K562 (cell line): ENCODE measurements at regions not wholly inside any gene's neighbourhood (a gene's known extent, or its start where the extent isn't known, plus 50 kb on each side); places are given as distances from the start of the nearest gene placed in this dataset.

Experiments used
- ATAC-seq: fragments of 200-7000 bp; cut with Tn5 transposase; 3 replicates; pipeline ENCODE4 v1.9.1; 2020; ENCODE audit warnings: moderate library complexity
- BruUV-seq: library from RNA; stranded (reverse); fragments of 400-500 nt; replicated peaks from 2 replicates; lab custom pipeline; 2021; lab: Mats Ljungman, UMichigan
- CTCF ChIA-PET: fragments of 300-600 bp; formaldehyde crosslinking; extraction: SDS; loops from one replicate; lab custom pipeline; 2021; ENCODE audit warnings: low intra/inter-chr PET ratio; lab: Yijun Ruan, JAX
- POLR2A ChIA-PET: fragments of 300-600, 350-650 bp; sonication (Branson Sonifier 250); formaldehyde crosslinking; extraction: SDS; loops from one replicate; lab custom pipeline; 2021; ENCODE audit warnings: antibody characterized with exemption, inconsistent platforms; lab: Yijun Ruan, JAX
- DNase-seq, 4 experiments: peaks; one replicate each; pipeline versions ENCODE4 v3.0.0 to v3.0.0-alpha.2; 2011 to 2018; ENCODE audit warnings: low spot score in 3 of 4, mixed read lengths in 3 of 4; ENCODE audit errors: extremely low read depth in 1 of 4
- FAIRE-seq: peaks from 2 replicates; lab custom pipeline; 2011; peaks lifted over from hg19 to GRCh38; lab: Jason Lieb, UNC
- H2AFZ ChIP-seq: 2 replicates; pipeline ENCODE4 v1.6.0; 2011; ENCODE audit warnings: low read depth, low read length, control low read depth, inconsistent platforms
- H3K27ac ChIP-seq: fragments of 200-600 bp; 3 replicates; pipeline ENCODE4 v1.8.0; 2011; ENCODE audit warnings: low read depth, mild to moderate bottlenecking, control low read depth, inconsistent platforms, low read length, moderate library complexity, mixed read lengths; ENCODE audit errors: extremely low read depth
- H3K27me3 ChIP-seq, 2 experiments: fragments of 300-600 bp in 1 of 2; 2 replicates in 1 of 2; 3 replicates in 1 of 2; pipeline versions ENCODE4 v1.6.0 to v1.8.0; 2011; ENCODE audit warnings: inconsistent platforms in 2 of 2, low read length in 2 of 2, mild to moderate bottlenecking in 1 of 2, mixed read lengths in 1 of 2, moderate library complexity in 1 of 2; ENCODE audit not compliant: control insufficient read depth in 2 of 2, insufficient read depth in 2 of 2
- H3K36me3 ChIP-seq: fragments of 300-600 bp; 3 replicates; pipeline ENCODE4 v1.8.0; 2011; ENCODE audit warnings: mild to moderate bottlenecking, low read length, inconsistent platforms; ENCODE audit not compliant: control insufficient read depth, insufficient read depth
- H3K4me1 ChIP-seq, 2 experiments: fragments of 200-600 bp in 1 of 2; replicated peaks in 1 of 2; 2 replicates in 1 of 2; 3 replicates in 1 of 2; pipeline versions ENCODE4 v1.5.1 to v1.8.0; 2011; ENCODE audit warnings: inconsistent platforms in 2 of 2, low read length in 2 of 2, mild to moderate bottlenecking in 1 of 2, mixed read lengths in 1 of 2, moderate library complexity in 1 of 2; ENCODE audit not compliant: control insufficient read depth in 2 of 2, insufficient read depth in 2 of 2
- H3K4me2 ChIP-seq: 2 replicates; pipeline ENCODE4 v1.6.1; 2011; ENCODE audit warnings: low read length, control low read depth, inconsistent platforms, mixed read lengths; ENCODE audit not compliant: insufficient read depth
- H3K4me3 ChIP-seq: fragments of 200-600 bp; sonication (generic), shearing (Covaris generic); 2 replicates; pipeline ENCODE4 v1.5.1; 2016; ENCODE audit warnings: control low read depth, inconsistent platforms
- H3K79me2 ChIP-seq: fragments of 200-600 bp; 3 replicates; pipeline ENCODE4 v1.8.0; 2011; ENCODE audit warnings: low read length, inconsistent platforms; ENCODE audit not compliant: control insufficient read depth, insufficient read depth
- H3K9ac ChIP-seq, 2 experiments: 2 replicates each; pipeline versions ENCODE4 v1.6.0 to v1.6.1; 2011; ENCODE audit warnings: low read depth in 2 of 2, low read length in 2 of 2, control low read depth in 1 of 2, inconsistent platforms in 1 of 2, mild to moderate bottlenecking in 1 of 2, mixed read lengths in 1 of 2; ENCODE audit not compliant: insufficient read depth in 1 of 2
- H3K9me1 ChIP-seq: one replicate; pipeline ENCODE4 v1.6.0; 2011; ENCODE audit warnings: inconsistent platforms, mild to moderate bottlenecking, low read length, moderate library complexity; ENCODE audit not compliant: control insufficient read depth, insufficient read depth
- H3K9me3 ChIP-seq: replicated peaks from 2 replicates; pipeline ENCODE4 v1.5.1; 2011; ENCODE audit warnings: low read depth, low read length, inconsistent platforms; ENCODE audit not compliant: control insufficient read depth, insufficient read depth
- H4K20me1 ChIP-seq: replicated peaks from 2 replicates; pipeline ENCODE4 v1.6.1; 2011; ENCODE audit warnings: low read length, inconsistent platforms, mixed read lengths; ENCODE audit not compliant: control insufficient read depth, insufficient read depth
- CBFA2T3 ChIP-seq: fragments of 450-650 bp; IDR thresholded peaks from 2 replicates; pipeline ENCODE4 v1.6.1; 2017
- CGGBP1 ChIP-seq: fragments of 250-450 bp; sonication (Bioruptor Pico); IDR thresholded peaks from 2 replicates; pipeline ENCODE4 v1.9.0; 2021; ENCODE audit warnings: mild to moderate bottlenecking
- DDX20 ChIP-seq: fragments of 450-650 bp; IDR thresholded peaks from 2 replicates; pipeline ENCODE4 v1.6.1; 2016; ENCODE audit warnings: missing genetic modification characterization, low read depth, mild to moderate bottlenecking, missing compliant biosample characterization, moderate library complexity
- FOXA3 ChIP-seq, 2 experiments: fragments of 450-650 bp in 1 of 2; sonication (generic) in 1 of 2; formaldehyde crosslinking; IDR thresholded peaks in 1 of 2; conservative IDR thresholded peaks in 1 of 2; 2 replicates each; pipeline versions ENCODE4 v1.4.0 to v1.8.0; 2020 to 2022; ENCODE audit warnings: mild to moderate bottlenecking in 2 of 2, missing genetic modification reagents in 1 of 2
- HNRNPH1 ChIP-seq: fragments of 200-400 bp; formaldehyde crosslinking; optimal IDR thresholded peaks from 2 replicates; pipeline ENCODE3; 2017; ENCODE audit warnings: low read depth, mild to moderate bottlenecking, low read length, moderate library complexity
- NFE2 ChIP-seq: IDR thresholded peaks from 2 replicates; pipeline ENCODE4 v1.6.1; 2014; ENCODE audit warnings: antibody characterized with exemption, low read depth
- NFE2L1 ChIP-seq: fragments of 450-650 bp; IDR thresholded peaks from 2 replicates; pipeline ENCODE4 v1.6.1; 2016; ENCODE audit warnings: missing genetic modification characterization, low read depth, mild to moderate bottlenecking, missing compliant biosample characterization, moderate library complexity, borderline replicate concordance
- RBBP5 ChIP-seq: fragments of 200-600 bp; sonication (generic); IDR thresholded peaks from 2 replicates; pipeline ENCODE4 v1.6.1; 2012; ENCODE audit warnings: borderline replicate concordance, mild to moderate bottlenecking, low read length, control low read depth, inconsistent platforms; ENCODE audit not compliant: insufficient read depth, poor library complexity, severe bottlenecking
- RBFOX2 ChIP-seq: fragments of 200-400 bp; formaldehyde crosslinking; IDR thresholded peaks from 2 replicates; pipeline ENCODE4 v1.6.1; 2017; ENCODE audit warnings: low read depth, mild to moderate bottlenecking, low read length, moderate library complexity
- SREBF1 ChIP-seq: fragments of 150-350 bp; IDR thresholded peaks from 2 replicates; pipeline ENCODE4 v1.6.1; 2014; ENCODE audit warnings: antibody characterized with exemption, low read depth, low read length, borderline replicate concordance
- SREBF2 ChIP-seq: sonication (generic); formaldehyde crosslinking; IDR thresholded peaks from 2 replicates; pipeline ENCODE4 v1.4.0; 2020; ENCODE audit warnings: mild to moderate bottlenecking, missing genetic modification reagents
- THAP7 ChIP-seq: fragments of 250-450 bp; sonication (Bioruptor Pico); IDR thresholded peaks from 2 replicates; pipeline ENCODE4 v1.5.0; 2021
- ZC3H11A ChIP-seq: IDR thresholded peaks from 2 replicates; pipeline ENCODE4 v1.6.1; 2012; ENCODE audit warnings: low read depth, low read length, improper control_type of control experiment
- ZNF512 ChIP-seq: IDR thresholded peaks from 2 replicates; pipeline ENCODE4 v1.6.1; 2016; ENCODE audit warnings: missing genetic modification characterization, missing compliant biosample characterization
- WGBS: fragments of 100-300 bp; shearing (Covaris generic); methylation state at CpG from one replicate; pipeline ENCODE4 v1.1.6; 2016; ENCODE audit warnings: low coverage, mixed read lengths; ENCODE audit not compliant: insufficient coverage; ENCODE audit errors: missing lambda C conversion rate; 5-methylcytosine and 5-hydroxymethylcytosine counted together
- in situ Hi-C: fragments of 300-500 bp; cut with MboI; formaldehyde crosslinking; loops from 4 replicates; pipeline ENCODE4 v1.15.0; 2018; ENCODE audit warnings: inconsistent platforms, mixed read lengths
- intact Hi-C: fragments of 100-400 bp; cut with micrococcal nuclease; formaldehyde crosslinking; loops from 2 replicates; pipeline ENCODE4 v1.14.2; 2022
- TF ChIP-seq, protein P1 (sequence below): sonication (generic); formaldehyde crosslinking; IDR thresholded peaks from 2 replicates; pipeline ENCODE4 v1.8.0; 2023; ENCODE audit warnings: missing genetic modification reagents, mild to moderate bottlenecking, borderline replicate concordance

DNA sequence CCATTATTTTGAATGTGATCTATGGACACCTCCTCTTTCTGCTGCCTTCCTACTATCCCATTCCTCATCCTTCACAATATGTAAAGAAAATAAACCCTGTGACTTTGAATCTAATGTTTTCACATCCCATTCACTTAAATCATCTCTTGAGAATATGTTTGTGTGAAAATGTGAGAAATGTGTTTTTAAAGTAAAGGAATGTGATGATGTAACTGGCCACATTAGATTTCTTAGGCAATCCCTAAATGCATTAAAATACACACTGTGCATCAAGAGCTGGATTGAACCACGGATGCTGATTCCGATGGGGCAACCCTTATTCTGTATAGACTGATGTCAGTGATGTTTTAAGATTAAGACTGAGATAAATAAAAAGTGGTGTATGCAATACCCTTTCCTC lies 558.9 kb upstream of the TENM3 start:
- intact Hi-C loops (no loop called here), in situ Hi-C loops (no loop called here)
- H3K79me2 ChIP-seq: no peaks in the 10 kb centered on the region
- no peak overlapping the region for H3K27ac ChIP-seq
- H3K27me3 ChIP-seq: no peaks in the 10 kb centered on the region
- no TSS peak for BruUV-seq
- H3K9ac ChIP-seq: no peak overlapping the region
- no peak for ATAC-seq
- H2AFZ ChIP-seq: no peak overlapping the region
- no peak for DNase-seq
- TF ChIP-seq RBBP5 (no peak), THAP7 (CRISPR knock-in tag) (no peak), FOXA3 (CRISPR knock-in tag; conservative IDR thresholded peaks at IDR 0.05 in 1 of 2, IDR thresholded peaks at IDR 0.05 in 1 of 2) (no peak), DDX20 (tag) (no peak), ZNF512 (tag) (no peak), CBFA2T3 (no peak), CGGBP1 (no peak), HNRNPH1 (no peak), NFE2L1 (tag) (no peak), RBFOX2 (no peak), ZC3H11A (no peak), SREBF1 (no peak), SREBF2 (CRISPR knock-in tag) (no peak), NFE2 (no peak)
- TF ChIP-seq, protein P1, sequence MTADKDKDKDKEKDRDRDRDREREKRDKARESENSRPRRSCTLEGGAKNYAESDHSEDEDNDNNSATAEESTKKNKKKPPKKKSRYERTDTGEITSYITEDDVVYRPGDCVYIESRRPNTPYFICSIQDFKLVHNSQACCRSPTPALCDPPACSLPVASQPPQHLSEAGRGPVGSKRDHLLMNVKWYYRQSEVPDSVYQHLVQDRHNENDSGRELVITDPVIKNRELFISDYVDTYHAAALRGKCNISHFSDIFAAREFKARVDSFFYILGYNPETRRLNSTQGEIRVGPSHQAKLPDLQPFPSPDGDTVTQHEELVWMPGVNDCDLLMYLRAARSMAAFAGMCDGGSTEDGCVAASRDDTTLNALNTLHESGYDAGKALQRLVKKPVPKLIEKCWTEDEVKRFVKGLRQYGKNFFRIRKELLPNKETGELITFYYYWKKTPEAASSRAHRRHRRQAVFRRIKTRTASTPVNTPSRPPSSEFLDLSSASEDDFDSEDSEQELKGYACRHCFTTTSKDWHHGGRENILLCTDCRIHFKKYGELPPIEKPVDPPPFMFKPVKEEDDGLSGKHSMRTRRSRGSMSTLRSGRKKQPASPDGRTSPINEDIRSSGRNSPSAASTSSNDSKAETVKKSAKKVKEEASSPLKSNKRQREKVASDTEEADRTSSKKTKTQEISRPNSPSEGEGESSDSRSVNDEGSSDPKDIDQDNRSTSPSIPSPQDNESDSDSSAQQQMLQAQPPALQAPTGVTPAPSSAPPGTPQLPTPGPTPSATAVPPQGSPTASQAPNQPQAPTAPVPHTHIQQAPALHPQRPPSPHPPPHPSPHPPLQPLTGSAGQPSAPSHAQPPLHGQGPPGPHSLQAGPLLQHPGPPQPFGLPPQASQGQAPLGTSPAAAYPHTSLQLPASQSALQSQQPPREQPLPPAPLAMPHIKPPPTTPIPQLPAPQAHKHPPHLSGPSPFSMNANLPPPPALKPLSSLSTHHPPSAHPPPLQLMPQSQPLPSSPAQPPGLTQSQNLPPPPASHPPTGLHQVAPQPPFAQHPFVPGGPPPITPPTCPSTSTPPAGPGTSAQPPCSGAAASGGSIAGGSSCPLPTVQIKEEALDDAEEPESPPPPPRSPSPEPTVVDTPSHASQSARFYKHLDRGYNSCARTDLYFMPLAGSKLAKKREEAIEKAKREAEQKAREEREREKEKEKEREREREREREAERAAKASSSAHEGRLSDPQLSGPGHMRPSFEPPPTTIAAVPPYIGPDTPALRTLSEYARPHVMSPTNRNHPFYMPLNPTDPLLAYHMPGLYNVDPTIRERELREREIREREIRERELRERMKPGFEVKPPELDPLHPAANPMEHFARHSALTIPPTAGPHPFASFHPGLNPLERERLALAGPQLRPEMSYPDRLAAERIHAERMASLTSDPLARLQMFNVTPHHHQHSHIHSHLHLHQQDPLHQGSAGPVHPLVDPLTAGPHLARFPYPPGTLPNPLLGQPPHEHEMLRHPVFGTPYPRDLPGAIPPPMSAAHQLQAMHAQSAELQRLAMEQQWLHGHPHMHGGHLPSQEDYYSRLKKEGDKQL (CRISPR knock-in tag): no peak
- H3K4me3 ChIP-seq: no peak overlapping the region
- WGBS: 0% methylated on average over 2 of the region's 2 CpGs
- no peaks in the 10 kb centered on the region for H3K4me1 ChIP-seq
- no peaks in the 10 kb centered on the region for H3K36me3 ChIP-seq
- no peak overlapping the region for H3K4me2 ChIP-seq
- ChIA-PET CTCF (no interaction called here), POLR2A (no interaction called here)
- no peaks in the 10 kb centered on the region for H3K9me3 ChIP-seq
- H4K20me1 ChIP-seq: no peaks in the 10 kb centered on the region
- FAIRE-seq: no peak
- no peaks in the 10 kb centered on the region for H3K9me1 ChIP-seq
